ENCODE measurements at regions not wholly inside any gene's neighbourhood (a gene's known extent, or its start where the extent isn't known, plus 50 kb on each side); places are given as distances from the start of the nearest gene placed in this dataset.
"Not testable (repeated sequence)": the region's sequence is repeated elsewhere in the genome, so short reads cannot be mapped to it uniquely, and the experiment has no call there.

DNA sequence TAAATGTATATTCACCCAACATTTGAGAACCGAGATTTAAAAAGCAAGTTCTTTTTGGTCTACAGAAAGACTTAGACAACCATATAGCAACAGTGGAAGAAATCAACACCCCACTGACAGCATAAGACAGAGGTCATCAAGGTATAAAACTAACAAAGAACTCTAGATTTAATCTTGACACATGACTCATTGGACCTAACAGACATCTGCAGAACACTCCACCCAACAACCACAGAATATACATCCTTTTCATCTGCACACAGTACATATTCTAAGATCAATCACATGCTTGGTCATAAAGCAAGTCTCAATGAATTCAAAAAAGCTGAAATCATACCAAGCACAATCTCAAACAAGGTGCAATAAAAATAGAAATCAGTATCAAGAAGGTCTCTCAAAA lies 65.8 kb downstream of the SPIN4 start:
- DNase-seq (ENCODE audit: low read depth in 2 of 2), result no peak

DNA sequence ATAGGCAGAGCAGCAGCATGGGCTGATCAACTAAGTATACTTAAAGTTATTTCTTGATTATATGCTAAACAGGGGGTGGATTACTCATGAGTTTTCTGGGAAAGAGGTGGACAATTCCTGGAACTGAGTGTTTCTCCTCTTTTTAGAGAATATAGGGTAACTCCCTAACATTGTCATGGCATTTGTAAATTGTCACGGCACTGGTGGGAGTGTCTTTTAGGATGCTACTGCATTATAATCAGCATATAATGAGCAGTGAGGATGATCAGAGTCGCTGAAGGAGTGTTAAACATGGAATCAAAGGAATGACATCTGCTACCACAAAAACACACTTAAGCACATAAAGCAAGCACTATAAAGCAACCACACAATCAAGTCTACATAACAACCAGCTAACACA lies 66.5 kb downstream of the SPIN4 start:
- DNase-seq (ENCODE audit: low read depth in 2 of 2), result no peak

DNA sequence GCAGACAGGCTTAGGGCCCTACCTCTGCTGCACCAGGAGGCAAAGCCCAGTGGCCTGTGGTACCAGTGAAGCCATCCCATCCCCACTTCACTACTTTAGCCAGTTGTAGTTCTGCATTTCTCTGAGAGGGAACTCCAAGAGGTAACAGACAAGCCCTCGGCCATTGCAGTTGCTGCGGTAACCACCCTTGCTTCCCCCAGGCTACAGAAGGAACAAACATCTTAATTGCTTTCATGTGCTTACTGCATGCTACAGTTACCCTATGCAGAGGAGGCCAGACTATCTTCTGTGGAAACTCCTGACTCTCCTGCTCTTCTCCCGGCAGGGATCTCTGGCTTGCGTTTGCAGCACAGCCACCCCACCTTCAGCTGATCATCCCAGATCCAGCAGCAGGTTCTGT lies 67.8 kb downstream of the SPIN4 start:
- DNase-seq (ENCODE audit: low read depth in 2 of 2), result no peak

DNA sequence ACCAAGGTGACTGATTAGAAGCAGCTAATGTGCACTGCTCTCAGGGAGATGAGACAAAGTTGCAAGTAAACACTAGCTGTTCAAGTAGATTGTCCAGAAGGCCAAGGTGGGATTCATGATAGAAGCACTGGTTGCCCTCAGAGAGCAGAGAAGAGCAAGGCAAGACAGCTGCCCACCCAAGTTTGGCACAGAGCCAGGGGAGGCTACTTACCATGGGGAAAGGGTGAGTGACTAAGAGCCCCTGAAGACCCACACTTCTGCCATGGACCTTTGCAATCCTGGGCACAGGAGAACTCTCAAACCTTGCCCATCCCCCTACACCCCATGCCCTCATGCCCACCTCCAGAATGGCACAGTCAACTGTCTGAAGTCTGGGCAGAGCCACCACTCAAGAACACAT lies 68.3 kb downstream of the SPIN4 start:
- DNase-seq (ENCODE audit: low read depth in 2 of 2), result no peak

DNA sequence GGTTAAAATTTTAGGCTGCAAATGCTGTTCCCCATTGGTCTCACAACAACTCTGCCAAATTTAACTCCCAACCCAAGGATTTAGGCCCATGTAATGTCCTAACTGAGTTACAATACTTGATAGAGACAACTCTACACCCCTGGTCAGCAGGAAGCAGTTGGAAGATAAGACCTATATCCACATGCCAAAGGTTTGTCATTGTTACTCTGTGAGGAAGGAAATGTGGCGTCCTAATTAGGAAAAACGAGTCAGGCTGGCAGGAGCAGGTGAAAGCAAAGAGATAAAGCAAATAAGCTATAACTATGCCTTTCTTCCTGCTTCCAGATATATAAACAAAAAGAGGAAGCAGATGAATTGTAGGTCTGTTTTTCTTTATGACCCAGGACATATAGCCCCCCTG lies 69.1 kb downstream of the SPIN4 start:
- DNase-seq (ENCODE audit: low read depth in 2 of 2), result peak; percentile 39 to 68

DNA sequence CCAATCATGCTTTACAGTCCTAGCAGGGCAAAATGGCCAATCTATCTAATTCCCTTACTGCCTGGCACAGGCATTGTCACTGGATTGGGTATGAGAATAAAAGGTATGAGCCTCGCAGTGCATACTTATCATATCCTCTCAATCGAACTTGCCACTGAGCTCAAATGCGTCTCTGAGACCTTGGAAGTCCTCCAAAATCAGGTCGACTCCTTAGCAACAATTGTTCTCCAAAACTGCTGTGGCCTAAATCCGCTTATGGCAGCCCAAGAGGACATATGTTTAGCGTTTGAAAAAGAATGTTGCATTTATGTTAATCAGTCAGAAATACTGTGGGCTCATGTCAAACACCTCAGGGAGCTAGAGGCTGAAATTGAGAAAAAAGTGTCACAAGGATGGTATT lies 69.7 kb downstream of the SPIN4 start:
- DNase-seq (ENCODE audit: low read depth in 2 of 2), result peak in 1 of 2 donors; percentile 8

DNA sequence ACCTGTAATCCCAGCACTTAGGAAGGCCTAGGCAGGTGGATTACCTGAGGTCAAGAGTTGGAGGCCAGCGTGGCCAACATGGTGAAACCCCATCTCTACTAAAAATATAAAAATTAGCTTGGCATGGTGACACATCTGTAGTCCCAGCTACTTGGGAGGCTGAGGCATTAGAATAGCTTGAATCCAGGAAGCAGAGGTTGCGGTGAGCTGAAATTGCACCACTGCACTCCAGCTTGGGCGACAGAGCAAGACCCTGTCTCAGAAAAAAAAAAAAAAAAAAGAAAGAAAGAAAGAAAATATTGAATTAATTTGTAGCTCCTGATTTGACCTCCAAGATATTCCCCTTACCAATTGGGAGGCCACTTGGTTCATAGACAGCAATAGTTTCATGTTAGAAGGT lies 73.7 kb downstream of the SPIN4 start:
- DNase-seq (ENCODE audit: low read depth in 2 of 2), result not testable (repeated sequence)

DNA sequence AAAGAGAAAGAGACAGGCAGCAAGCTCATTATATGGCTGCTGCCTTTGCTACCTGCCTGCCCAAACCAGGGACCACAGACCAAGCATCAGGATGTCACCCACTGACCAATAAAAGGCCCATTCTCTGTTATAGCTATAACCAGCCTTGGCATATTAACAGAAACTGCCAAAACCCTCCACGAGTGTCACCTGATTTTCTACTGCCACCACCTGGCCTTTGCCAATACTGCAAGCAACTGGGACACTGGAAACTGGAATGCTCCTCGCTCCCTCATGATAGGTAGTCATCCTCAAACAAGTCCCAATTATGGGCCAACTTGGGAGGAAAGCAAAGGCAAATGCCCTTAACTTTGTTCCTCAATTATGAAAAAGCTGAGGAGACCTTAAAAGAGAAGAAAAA lies 76.0 kb downstream of the SPIN4 start:
- peak; percentile 17 to 26 for DNase-seq (ENCODE audit: low read depth in 2 of 2)

DNA sequence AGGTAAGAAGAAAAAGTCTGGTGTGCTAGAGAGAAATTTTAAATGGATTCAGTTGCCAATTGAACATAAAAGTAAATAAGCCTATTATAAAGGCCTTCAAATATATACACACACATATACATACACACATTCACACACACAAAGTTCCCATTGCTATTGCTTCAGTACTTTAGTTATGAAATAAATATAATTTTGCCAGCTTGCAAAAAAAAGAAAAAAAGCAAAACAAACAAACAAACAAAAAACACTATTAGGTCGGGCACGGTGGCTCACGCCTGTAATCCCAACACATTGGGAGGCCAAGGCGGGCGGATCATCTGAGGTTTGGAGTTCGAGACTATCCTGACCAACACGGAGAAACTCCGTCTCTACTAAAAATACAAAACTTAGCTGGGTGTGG lies 80.3 kb downstream of the SPIN4 start:
- no peak for DNase-seq (ENCODE audit: low read depth in 2 of 2)

DNA sequence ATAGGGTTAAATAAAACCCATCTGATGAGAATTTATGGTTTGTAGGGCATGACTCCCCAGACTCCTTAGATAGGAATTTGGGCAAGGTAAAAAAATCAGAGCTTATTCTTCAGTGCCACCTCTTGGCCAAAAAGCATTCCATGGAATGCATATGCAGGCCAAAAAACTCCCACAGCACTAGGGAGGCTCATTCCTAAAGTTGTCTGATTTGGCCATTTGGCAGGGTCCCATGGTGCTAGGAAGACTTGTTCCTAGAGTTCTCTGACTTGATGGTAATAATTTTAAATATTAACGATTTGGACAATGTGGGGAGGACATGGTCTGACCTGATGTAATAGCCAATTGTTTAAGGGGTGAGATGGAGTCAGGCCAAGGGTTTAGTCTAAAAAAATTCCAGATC lies 93.0 kb downstream of the SPIN4 start:
- no peak for DNase-seq (ENCODE audit: low read depth in 2 of 2)

DNA sequence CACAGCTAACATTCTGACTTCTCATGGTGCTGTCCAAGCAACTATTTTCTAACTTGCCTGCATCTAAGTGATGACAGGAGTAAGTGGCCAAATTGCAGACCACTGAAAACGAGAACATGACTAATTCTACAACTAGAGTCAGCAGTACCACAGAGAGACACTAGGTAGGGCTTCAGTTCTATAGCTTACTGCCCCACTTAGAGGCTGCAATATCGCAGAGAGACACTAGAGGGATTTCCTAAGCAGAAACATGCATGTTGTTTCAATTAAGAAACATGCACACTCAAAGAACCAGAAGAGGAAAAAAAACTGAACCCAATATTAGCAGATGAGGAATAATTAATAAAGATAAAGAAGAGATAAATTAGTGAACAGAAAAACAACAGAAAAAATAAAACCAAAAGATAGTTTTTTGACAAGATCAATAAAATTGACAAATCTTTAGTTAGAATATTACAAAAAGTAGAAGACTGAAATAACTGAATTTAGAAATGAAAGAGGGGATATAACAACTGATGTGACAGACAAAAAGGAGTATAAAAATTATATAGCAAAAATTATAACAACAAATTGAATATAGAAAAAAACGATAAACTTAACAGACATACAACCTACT lies 100.8 kb downstream of the SPIN4 start:
- peak; percentile 79 to 80 for DNase-seq (ENCODE audit: low read depth in 2 of 2)

DNA sequence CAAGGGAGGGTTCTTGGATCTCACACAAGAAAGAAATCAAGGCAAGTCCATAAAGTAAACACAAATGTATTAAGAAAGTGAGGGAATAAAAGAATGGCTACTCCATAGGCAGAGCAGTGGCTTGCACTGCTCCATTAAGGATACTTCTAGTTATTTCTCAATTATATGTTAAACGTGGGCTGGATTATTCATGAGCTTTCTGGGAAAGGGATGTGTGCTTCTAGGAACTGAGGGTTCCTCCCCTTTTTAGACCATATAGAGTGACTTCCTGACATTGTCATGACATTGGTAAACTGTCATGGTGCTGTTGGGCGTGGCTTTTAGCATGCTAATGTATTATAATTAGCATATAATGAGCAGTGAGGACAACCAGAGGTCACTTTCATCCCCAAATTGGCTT lies 108.4 kb downstream of the SPIN4 start:
- not testable (repeated sequence) for DNase-seq (ENCODE audit: low read depth in 2 of 2)

DNA sequence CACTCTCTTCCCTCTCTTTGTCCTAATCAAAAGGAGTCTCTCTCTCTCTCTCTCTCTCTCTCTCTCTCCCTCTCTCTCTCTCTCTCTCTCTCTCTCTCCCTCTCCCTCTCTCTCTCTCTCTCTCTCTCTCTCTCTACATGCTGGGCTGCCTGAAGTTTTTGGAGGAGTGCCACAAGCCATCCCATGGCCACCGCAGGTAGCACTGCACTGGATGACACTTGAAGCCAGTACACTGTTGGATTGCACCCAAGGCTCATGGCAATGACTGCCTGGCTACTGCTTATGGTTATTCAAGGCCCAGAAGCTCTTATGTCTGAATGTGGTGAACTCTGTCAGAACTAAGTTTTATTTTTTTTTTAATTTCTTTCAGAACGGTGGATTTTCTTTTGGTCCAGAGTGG lies 115.2 kb downstream of the SPIN4 start:
- not testable (repeated sequence) for DNase-seq (ENCODE audit: low read depth in 2 of 2)

DNA sequence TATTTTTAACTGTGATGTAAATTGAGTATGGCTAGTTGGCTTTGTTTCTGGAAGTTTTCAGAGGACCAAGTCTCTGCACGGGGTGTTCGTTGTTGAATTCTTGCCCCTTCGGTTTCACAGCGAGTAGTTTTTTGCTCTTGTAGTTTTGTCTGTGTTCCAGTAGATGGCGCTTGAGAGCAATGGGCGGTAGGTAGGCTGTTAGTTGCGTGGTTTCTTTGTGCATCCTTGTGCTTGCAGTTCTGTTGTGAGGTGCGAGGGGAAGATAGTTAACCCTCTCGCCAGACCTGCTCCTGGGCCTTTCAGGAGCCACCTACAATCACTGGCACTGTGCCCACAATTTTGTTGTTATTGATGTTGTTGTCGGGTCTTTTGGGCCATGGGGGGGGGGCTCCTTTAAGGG lies 118.1 kb downstream of the SPIN4 start:
- DNase-seq (ENCODE audit: low read depth in 2 of 2), result not testable (repeated sequence)

DNA sequence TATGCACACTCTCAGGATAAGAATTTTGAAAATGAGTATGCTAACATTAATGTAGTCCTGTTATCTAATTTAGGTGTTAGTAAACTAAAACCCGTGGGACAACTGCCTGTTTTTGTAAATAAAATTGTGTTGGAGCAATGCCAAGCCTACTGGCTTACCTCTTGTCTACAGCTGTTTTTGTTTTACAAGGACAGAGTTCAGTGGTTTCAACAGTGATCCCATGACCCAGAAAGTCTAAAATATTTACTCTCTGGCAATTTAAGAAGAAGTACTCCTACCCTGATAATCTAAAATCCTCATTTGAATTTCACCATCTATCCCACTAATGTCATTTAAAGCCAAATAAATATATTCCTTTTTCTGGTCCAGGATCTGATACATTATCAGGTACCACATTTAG lies 132.9 kb downstream of the SPIN4 start:
- DNase-seq (ENCODE audit: low read depth in 2 of 2), result not testable (repeated sequence)

DNA sequence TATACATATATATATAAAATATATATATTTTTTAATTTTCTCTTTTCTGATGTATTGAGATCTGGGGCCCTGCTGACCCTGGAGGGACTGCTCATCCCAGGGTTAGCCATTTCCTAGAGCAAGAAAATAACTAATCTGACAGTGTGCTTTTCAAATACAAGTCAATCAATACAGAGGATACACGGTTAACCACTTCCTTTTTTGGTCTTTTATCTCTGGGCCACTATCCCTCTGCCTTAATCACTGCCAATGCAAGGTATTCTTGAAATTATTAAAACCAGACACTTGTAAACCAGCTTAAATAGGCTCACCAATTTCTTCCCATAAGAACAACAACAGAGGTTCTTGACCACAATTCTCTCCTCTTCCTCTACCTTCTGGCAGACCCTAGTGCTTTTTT lies 133.6 kb downstream of the SPIN4 start:
- not testable (repeated sequence) for DNase-seq (ENCODE audit: low read depth in 2 of 2)

DNA sequence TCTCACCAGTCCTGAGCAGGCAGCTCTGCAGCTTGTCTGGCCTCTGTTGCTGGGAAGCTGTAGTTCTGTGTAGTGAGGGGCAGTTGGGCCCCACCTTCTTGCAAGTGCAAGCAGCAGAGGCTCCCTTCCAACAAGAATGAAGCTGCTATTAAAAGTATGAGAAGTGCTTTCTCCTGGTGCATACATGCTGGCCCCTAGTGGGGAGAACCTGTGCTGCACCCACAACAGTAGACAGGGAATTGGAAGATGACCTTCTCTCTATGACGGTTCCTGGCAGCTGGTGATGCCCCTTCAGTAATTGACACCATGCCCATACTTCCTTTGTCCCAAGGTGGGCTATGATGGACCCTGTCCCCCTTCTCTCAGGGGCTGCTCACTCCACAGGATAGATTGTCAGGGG lies 141.5 kb downstream of the SPIN4 start:
- not testable (repeated sequence) for DNase-seq (ENCODE audit: low read depth in 2 of 2)

DNA sequence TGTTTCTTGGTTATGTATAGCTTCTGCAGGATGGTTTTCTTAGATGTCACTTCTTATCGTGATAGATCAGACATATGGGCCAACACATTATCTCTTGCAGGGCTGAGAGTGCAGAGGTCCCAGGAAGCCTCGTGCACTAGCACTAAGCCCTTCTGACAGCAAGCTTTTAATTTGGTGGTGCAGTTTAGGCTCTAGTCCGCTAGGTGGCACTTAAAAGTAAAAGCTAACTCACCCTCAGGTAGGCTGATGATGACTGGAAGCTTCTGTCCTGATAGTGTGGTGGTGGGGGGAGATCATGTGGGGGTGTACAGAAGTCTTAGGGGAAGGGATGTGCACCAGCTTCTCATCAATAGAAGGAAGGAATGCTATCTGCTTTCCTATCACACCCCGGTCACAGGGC lies 142.0 kb downstream of the SPIN4 start:
- DNase-seq (ENCODE audit: low read depth in 2 of 2), result not testable (repeated sequence)

DNA sequence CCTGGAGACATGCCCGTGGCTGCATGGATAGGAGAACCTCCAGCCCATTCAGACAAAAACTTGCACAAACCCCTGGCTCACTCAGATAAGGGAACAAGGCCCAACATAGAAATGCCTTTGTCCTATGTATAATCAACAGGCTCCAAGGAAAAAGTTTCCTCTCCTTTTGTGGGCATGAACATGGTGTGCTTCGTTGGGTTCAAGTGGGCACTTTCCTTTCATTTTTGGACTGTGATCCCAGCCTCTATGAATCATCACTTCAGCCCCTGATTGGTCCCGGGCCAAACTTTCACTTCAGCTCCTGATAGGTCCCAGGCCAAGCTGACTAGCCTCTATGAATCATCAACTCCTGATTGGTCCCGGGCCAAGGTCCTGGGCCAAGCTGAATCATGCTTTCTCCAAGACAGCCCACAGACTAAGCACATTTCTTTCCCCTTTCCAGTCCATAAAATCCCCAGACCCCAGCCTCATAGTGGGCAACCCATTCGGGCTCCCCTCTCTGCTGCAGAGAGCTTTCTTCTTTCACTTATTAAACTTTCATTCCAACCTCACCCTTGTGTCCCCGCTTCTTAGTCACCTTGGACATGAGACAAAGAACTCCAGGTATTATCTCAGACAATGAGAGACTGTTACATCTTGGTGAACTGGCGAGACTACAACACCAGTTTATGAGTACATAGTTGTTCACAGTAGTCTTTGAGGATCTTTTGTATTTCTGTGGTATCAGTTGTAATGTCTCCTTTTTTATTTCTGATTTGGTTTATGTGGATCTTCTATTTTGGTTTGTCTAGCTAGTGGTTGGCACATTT lies 146.7 kb downstream of the SPIN4 start:
- not testable (repeated sequence) for DNase-seq (ENCODE audit: low read depth in 2 of 2)

DNA sequence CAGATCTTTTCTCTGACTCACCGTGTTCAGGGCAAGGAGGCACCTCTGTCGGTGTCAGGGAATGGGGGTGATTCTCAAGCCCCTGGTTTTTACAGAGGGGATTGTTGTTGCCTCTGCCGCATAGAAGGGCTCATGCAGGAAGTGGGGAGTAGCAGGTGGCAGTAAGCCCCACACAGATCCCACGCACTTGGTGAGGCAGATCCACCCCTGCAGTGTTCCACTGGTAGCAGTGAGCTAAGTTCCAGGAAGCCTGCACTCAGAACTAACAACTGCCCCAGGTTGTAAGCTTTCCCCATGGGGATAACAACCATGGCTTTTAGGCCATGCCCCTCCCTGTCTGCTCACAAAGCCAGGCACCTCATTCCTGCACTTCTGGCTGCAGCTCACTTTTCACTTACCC lies 149.1 kb downstream of the SPIN4 start:
- not testable (repeated sequence) for DNase-seq (ENCODE audit: low read depth in 2 of 2)

DNA sequence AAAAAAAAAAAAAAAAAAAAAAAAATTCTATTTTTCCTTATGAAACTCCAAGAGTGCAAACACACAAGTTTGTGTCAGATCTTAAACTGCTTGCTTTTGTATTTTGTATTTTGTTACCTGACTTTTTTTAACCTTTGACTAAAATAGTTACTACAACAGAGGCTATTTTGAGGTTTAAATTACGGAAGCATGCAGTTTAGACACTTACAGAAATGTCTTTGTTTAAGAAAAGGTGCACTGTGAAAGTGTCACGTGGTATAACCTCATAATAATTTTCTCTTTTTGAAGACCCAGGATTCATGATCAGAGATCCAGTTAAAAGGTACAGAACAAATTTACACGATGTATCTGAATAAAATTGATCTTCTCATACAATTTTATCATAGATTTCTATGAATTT lies 152.4 kb downstream of the SPIN4 start:
- not testable (repeated sequence) for DNase-seq (ENCODE audit: low read depth in 2 of 2)

DNA sequence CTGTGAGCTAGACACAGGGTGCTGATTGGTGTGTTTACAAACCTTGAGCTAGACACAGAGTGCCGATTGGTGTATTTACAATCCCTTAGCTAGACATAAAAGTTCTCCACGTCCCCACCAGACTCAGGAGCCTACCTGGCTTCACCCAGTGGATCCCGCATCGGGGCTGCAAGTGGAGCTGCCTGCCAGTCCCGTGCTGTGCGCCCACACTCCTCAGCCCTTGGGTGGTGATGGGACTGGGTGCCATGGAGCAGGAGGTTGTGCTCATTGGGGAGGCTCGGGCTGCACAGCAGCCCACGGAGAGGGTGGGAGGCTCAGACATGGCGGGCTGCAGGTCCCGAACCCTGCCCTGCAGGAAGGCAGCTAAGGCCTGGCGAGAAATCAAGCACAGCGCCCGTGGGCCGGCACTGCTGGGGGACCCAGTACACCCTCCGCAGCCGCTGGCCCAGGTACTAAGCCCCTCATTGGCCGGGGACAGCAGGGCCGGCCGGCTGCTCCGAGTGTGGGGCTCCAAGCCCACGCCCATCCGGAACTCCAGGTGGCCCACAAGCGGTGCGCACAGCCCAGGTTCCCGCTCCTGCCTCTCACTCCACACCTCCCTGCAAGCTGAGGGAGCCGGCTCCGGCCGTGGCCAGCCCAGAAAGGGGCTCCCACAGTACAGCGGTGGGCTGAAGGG lies 158.6 kb downstream of the SPIN4 start:
- DNase-seq (ENCODE audit: low read depth in 2 of 2), result not testable (repeated sequence)

DNA sequence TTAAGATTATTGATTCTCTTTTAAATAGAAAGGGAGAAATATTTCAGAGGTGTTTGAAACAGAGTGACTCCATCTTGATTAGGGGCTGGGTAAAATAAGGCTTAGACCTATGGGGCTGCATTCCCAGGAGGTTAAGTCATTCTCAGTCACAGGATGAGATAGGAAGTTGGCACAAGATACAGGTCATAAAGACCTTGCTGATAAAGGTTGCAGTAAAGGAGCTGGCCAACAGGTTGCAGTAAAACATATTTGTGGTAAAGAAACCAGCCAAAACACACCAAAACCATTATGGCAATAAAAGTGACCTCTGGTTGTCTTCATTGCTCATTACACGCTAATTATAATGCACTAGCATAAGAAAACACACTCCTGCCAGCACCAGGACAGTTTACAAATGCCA lies 165.0 kb downstream of the SPIN4 start:
- no peak for DNase-seq (ENCODE audit: low read depth in 2 of 2)
